ENCODE measurements at regions not wholly inside any gene's neighbourhood (a gene's known extent, or its start where the extent isn't known, plus 50 kb on each side); places are given as distances from the start of the nearest gene placed in this dataset.

GRCh38 chr6:106767271-106767670 is 137.9 kb downstream of the QRSL1 start:
- TF ChIP-seq NFIC (IDR thresholded peaks at IDR 0.05) (no peak), EGR1 (IDR thresholded peaks at IDR 0.05) (no peak), ZBTB7A (IDR thresholded peaks at IDR 0.05; ENCODE audit: low read depth) (no peak), EP300 (IDR thresholded peaks at IDR 0.05; ENCODE audit: borderline replicate concordance) (no peak), FOXM1 (IDR thresholded peaks at IDR 0.05; ENCODE audit: borderline replicate concordance, low read depth) (no peak), TEAD4 (IDR thresholded peaks at IDR 0.05) (no peak), CREB1 (IDR thresholded peaks at IDR 0.05; ENCODE audit: low read depth) (no peak), REST (IDR thresholded peaks at IDR 0.05; ENCODE audit: low read depth) (no peak), TCF12 (IDR thresholded peaks at IDR 0.05; ENCODE audit: low read depth) (no peak), YY1 (IDR thresholded peaks at IDR 0.05; ENCODE audit: low read depth) (no peak)
- TF ChIP-seq, protein P1, sequence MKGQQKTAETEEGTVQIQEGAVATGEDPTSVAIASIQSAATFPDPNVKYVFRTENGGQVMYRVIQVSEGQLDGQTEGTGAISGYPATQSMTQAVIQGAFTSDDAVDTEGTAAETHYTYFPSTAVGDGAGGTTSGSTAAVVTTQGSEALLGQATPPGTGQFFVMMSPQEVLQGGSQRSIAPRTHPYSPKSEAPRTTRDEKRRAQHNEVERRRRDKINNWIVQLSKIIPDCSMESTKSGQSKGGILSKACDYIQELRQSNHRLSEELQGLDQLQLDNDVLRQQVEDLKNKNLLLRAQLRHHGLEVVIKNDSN (IDR thresholded peaks at IDR 0.05), result no peak

GRCh38 chr6:106766201-106766600 is 136.8 kb downstream of the QRSL1 start:
- TF ChIP-seq MAX (IDR thresholded peaks at IDR 0.05) (no peak), TAF1 (IDR thresholded peaks at IDR 0.05; ENCODE audit: low read depth) (no peak), EGR1 (IDR thresholded peaks at IDR 0.05) (no peak), ZBTB7A (IDR thresholded peaks at IDR 0.05; ENCODE audit: low read depth) (no peak), REST (IDR thresholded peaks at IDR 0.05; ENCODE audit: low read depth) (no peak), RAD21 (IDR thresholded peaks at IDR 0.05; ENCODE audit: low read depth) (no peak), YY1 (IDR thresholded peaks at IDR 0.05; ENCODE audit: low read depth) (no peak), CEBPB (IDR thresholded peaks at IDR 0.05) (no peak), EP300 (IDR thresholded peaks at IDR 0.05; ENCODE audit: borderline replicate concordance) (no peak), TEAD4 (IDR thresholded peaks at IDR 0.05) (no peak), CREB1 (IDR thresholded peaks at IDR 0.05; ENCODE audit: low read depth) (no peak), FOXM1 (IDR thresholded peaks at IDR 0.05; ENCODE audit: borderline replicate concordance, low read depth) (no peak), NFIC (IDR thresholded peaks at IDR 0.05) (no peak), TCF12 (IDR thresholded peaks at IDR 0.05; ENCODE audit: low read depth) (no peak)
- TF ChIP-seq, protein P1 (IDR thresholded peaks at IDR 0.05), result no peak

DNA sequence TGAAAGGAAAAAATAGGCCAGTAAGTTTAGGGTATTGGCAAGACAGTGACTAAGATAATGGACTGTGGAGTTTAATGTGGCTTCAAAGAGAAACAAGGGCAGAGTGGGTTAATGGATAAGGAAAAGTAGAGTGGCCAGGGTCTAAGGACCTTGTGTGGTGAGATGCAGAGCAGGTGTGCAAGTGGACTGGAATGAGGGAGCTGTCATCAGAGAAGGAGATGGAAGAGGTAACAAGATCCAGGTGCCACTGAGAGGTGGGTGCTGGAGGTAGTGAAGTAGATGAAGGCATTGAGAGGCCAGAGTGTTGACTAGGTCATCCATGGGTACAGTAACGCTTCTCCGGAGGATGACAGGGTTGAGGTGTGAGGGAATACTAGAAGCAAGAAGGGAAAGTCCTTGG is 136.1 kb downstream of the QRSL1 start:
- no peak for TF ChIP-seq YY1 (IDR thresholded peaks at IDR 0.05; ENCODE audit: low read depth)
- TF ChIP-seq CREB1 (IDR thresholded peaks at IDR 0.05; ENCODE audit: low read depth), result no peak
- no peak for TF ChIP-seq TAF1 (IDR thresholded peaks at IDR 0.05; ENCODE audit: low read depth)
- no peak for TF ChIP-seq TEAD4 (IDR thresholded peaks at IDR 0.05)
- no peak for TF ChIP-seq NFIC (IDR thresholded peaks at IDR 0.05)
- TF ChIP-seq RAD21 (IDR thresholded peaks at IDR 0.05; ENCODE audit: low read depth), result no peak
- TF ChIP-seq MAX (IDR thresholded peaks at IDR 0.05), result no peak
- TF ChIP-seq EP300 (IDR thresholded peaks at IDR 0.05; ENCODE audit: borderline replicate concordance), result no peak
- TF ChIP-seq TCF12 (IDR thresholded peaks at IDR 0.05; ENCODE audit: low read depth), result no peak
- TF ChIP-seq FOXM1 (IDR thresholded peaks at IDR 0.05; ENCODE audit: borderline replicate concordance, low read depth), result no peak
- TF ChIP-seq EGR1 (IDR thresholded peaks at IDR 0.05), result no peak
- TF ChIP-seq, protein P1 (IDR thresholded peaks at IDR 0.05), result no peak
- TF ChIP-seq REST (IDR thresholded peaks at IDR 0.05; ENCODE audit: low read depth), result no peak

GRCh38 chr6:106764353-106764980 is 135.1 kb downstream of the QRSL1 start:
- TF ChIP-seq NFIC (IDR thresholded peaks at IDR 0.05) (no peak), RAD21 (IDR thresholded peaks at IDR 0.05; ENCODE audit: low read depth) (no peak), EP300 (IDR thresholded peaks at IDR 0.05; ENCODE audit: borderline replicate concordance) (no peak), TCF12 (IDR thresholded peaks at IDR 0.05; ENCODE audit: low read depth) (no peak), TAF1 (IDR thresholded peaks at IDR 0.05; ENCODE audit: low read depth) (no peak), TEAD4 (IDR thresholded peaks at IDR 0.05) (no peak), FOXM1 (IDR thresholded peaks at IDR 0.05; ENCODE audit: borderline replicate concordance, low read depth) (no peak), MAX (IDR thresholded peaks at IDR 0.05) (no peak), ZBTB7A (IDR thresholded peaks at IDR 0.05; ENCODE audit: low read depth) (no peak), REST (IDR thresholded peaks at IDR 0.05; ENCODE audit: low read depth) (no peak), YY1 (IDR thresholded peaks at IDR 0.05; ENCODE audit: low read depth) (no peak), CREB1 (IDR thresholded peaks at IDR 0.05; ENCODE audit: low read depth) (no peak), CEBPB (IDR thresholded peaks at IDR 0.05) (no peak), EGR1 (IDR thresholded peaks at IDR 0.05) (no peak)
- TF ChIP-seq, protein P1 (IDR thresholded peaks at IDR 0.05), result no peak

All from Ishikawa (cell line).